HCEC 1CT (cell line): ENCODE measurements at regions not wholly inside any gene's neighbourhood (a gene's known extent, or its start where the extent isn't known, plus 50 kb on each side); places are given as distances from the start of the nearest gene placed in this dataset.
A peak's percentile ranks its signal among the peaks of the same experiment; 100 is the strongest.

Source experiments
- DNase-seq: peaks from one replicate; pipeline ENCODE4 v3.0.0-alpha.2; 2017

DNA sequence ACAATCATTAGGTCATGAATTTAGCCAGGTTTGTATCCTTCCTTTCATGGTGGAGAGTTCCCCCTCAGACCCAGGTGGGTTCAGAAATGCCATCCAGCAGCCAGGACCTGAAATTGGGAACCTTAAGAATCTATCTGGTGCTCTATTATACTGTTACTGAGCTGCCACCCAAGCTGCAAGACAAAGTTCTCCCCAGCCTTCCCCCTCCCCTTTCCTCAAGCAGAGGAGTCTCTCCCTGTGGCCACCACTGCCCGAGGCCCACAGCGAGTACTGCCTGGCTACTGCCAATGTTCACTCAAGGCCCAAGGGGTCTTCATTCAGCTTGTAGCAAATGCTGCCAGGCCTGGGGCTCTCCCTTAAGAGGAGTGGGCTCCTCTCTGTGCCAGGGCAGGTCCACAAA, 133.8 kb downstream of the TMEM38B start:
- DNase-seq, result no peak

DNA sequence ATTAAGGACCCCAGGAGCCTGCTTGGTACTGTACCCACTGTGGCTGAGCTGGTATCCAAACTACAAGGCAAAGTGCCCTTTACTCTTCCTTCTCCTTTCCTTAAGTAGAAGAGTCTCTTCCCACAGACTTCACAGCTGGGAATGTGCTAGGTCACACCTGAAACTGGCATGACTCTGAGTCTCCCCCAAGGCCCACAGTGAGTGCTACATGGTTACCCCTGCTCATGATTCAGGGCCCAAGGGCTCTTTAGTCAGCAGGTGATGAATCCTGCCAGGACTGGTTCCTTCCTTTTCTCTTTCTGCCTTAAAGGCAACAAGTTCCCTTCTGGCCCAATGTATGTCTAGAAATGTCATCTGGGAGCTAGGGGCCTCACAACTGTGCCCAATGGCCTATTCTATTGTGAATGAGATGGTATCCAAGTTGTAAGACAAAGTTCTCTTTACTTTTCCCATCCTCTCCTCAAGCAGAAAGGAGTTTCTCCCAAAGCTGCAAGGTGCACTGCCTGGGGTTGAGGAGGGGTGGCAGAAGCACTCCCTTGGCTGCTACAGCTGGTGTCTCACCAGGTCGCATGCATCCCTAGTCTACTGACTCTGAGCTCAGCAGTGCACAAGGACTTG, 134.4 kb downstream of the TMEM38B start:
- no peak for DNase-seq

DNA sequence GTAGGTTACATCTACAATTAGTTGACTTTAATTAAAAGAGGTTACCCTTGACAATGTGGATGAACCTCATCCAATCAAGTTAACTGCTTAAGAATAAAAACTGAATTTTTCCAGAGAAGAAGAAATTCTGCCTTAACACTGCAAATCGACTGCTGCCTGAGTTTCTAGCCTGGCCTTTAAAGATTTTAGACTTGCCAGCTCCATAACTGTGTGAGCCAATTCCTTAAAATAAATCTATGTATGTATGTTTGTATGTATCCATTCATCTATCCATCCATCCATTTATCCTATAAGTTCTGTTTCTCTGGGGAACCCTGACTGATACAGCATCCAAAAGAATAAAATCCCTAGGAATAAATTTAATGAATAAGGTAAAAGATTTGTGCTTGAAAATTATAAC, 136.1 kb downstream of the TMEM38B start:
- DNase-seq, result no peak

DNA sequence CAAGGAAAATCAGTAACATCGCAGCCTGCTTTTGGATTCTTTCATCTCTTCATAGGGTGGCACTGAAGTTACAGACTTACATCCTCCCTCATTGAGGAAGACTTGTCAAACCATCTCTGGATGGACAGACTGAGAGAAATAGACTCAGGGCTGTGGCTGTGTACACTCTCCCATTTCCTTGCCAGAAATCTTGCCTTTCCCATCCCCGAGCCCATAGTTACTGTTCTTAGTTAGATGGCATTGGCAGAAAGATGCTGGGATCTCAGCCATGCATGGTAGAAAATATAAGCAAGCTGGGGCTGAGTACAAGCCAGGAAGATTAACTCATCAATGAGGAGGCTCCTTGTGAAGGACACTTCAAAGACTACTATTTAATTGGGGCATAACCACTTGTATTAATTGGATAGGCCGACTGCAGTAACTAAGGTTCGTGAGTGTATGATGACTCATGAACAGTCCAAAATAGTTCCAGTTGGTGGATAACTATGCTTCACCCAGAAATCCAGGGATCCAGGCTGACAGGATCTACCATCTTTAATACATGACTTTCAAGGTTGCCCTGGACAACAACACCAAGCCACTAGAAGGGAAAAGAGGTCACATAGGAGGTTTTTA, 137.9 kb downstream of the TMEM38B start:
- DNase-seq, result no peak

DNA sequence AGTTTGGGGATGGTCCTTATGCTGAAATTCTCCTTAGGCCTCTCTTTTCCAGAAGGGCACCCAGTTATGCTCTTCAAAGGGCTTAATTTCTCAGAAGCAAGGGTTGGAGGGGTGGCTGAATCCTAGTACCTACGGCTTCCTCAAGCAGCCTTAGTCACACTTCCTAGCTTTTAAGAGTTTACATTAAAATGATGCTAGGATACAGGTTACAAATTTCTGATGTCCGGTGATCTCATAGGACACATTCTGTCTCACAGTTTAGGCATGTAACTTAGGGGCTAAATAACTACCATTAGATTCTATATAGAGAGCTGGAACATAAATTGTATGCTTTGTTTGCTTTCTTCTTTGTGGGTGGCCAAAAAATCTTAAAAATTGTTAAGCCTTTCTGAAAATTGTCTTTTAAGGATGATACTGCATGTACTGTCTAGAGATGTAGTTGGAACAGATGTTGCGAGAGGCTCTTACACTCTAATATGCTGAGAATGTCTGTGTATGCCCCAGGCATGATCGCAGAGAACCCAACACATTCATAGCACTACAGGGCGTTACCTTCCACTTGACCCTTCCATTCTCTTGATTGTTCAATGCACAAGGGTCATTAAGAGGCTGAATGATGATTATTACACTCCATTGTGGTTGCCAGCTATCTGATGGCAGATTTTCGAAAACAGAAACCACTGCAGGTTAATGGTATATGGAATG, 139.1 kb downstream of the TMEM38B start:
- no peak for DNase-seq

DNA sequence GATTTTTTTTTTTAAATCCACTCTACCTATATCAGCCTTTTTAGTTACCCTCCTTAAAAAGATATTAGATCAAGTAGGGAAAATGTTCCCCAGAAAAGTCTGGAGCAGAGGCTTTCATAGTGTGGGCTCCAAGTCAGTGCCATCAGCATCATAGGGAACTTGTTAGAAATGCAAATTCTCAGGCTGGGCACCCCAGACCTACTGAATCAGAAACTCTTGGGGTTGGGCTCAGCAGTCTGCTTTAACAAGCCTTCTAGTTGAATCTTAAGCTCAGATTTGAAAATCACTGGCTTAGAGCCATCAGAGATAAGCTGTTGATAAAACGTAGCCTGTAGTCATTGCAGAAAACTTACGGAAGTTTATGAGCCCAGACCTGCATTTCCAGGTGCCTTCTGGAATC, 140.1 kb downstream of the TMEM38B start:
- no peak for DNase-seq

DNA sequence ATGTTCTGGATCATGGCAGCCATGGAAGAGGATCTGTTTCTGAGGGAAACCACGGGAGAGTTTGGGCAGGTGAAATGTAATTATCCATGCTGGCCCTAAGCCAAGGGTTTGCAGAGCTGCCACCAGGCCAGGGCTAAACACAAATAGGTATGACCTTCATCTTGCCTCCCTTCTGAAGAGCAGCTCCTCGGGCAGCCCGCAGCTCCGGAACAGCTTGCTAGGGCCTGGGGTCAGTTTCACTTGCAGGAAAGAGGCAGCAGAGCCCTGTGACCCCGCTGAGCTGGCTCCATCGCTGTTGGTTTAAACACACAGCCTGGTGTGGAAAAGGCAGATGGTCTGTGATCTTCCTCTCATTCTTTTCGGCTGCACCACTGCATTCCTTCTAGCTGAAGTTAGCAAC, 141.4 kb downstream of the TMEM38B start:
- DNase-seq, result no peak

DNA sequence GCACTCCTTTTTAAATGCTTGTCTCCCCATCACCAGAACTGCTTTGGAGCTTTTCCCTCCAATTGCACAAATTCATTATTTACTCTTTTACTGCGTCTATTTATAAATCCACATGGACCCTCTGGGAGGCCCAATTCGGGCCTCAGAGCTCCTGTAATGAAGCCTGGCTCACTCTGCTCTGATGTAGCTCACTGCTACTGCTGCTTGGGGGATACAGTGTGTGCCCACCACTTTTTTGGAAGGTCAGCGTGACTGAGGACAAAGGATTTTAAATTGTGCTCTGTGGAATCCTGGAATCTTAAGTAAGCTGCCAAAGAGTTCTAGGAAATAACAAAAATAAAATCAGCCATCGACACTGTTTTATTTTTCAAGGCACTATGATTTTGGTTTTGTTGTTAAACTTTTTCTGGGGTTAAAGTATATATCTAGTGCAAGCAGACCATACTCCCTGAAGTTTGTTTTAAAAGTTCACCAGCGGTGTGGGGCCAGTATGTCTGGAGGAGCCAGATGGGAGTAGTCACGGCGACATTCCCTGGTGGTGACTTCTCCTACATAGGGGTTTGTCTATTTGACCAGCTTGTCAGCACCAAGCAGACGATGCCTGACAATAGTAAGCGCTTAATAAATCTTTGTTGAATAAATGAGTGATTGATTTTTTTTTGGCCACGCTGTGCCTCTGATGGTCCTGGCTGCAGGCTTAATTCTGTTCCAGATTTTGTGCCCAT, 142.8 kb downstream of the TMEM38B start:
- no peak for DNase-seq

DNA sequence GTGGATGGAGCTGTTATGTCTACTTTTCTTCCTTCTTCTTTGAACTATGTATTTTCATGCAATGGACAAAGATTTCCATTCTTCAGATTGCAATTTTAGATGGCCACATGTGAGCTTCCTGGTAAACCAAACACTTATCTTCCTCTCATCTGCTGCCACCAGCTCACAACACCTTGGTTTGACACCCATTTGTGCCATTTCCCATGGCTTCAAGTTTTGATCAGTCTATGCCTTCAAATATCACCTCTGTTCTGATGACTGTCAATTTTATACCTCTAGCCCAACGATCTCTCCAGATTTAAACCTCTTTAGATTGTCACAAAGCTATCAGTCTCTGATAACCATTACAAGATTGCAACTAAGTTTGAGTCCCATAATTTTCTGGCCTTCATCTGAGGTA, 147.2 kb downstream of the TMEM38B start:
- no peak for DNase-seq

DNA sequence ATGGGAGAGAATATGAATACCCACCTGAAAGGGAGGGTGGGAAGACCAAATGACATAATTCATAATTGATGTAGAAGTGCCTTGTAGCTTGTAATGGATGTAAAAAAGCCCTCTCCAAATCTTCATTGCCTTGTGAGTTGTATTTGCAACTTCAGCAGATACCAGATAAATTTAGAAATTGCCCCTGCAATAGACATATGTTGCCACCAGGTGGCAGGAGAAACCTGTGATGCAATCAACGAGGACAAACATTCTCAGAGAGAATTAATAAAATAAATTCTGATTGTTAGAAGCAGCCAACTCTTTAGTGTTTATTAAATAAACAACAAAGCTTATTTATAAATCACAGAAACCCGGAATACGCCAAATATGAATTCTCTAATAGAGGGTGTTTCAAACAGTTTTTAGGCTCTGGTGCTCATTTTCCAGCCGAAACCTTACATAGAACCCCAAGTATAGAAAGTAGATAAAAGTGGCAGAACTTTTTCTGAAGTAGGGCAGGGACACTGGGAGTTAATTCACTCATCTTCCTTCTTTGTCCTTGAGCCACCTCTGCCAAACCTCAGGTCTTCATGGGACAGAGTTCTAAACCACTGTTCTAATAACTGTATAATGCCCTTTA, 147.8 kb downstream of the TMEM38B start:
- peak; percentile 11 for DNase-seq

DNA sequence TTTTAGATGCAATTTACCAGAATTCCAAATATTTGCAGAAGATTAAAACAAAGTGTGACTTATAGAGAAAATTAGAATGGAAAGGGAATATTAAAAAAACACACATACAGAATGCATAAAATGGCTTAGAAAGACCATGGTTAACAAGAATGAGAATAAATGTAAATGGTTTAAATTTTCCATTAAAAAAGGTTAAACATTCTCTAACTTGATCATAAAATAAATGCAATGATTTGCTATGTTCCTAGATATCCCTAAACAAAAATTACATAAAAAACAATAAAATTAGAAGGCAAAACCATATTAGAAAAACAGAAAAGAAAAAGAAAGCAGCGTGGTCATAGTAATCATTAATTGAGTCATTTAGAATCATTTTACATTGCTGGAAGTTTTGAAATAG, 152.5 kb downstream of the TMEM38B start:
- DNase-seq, result no peak

DNA sequence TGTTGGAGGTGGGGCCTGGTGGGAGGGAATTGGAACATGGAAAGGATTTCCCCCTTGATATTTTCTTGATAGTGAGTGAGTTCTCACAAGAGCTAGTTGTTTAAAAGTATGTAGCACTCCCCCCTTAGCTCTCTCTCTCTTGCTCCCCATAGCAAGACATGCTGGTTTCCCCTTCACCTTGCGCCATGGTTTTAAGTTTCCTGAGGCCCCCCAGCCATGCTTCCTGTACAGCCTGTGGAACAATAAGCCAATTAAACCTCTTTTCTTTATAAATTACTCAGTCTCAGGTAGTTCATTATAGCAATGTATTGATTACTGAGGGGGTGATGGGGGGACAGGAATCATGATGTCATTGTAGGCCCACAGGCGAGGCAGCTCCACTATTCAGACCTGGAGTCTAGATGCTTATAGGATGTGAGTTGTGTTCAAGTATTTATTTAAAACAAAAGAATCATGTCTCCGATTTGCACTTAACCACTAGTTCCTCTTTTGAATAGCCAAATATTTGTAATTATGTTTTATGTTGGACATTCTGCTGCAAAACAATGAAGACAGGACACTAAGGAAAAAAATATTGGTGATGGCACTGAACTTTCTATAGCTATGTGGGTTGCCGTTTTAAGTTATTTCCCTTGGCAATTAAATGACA, 156.6 kb downstream of the TMEM38B start:
- DNase-seq, result no peak

DNA sequence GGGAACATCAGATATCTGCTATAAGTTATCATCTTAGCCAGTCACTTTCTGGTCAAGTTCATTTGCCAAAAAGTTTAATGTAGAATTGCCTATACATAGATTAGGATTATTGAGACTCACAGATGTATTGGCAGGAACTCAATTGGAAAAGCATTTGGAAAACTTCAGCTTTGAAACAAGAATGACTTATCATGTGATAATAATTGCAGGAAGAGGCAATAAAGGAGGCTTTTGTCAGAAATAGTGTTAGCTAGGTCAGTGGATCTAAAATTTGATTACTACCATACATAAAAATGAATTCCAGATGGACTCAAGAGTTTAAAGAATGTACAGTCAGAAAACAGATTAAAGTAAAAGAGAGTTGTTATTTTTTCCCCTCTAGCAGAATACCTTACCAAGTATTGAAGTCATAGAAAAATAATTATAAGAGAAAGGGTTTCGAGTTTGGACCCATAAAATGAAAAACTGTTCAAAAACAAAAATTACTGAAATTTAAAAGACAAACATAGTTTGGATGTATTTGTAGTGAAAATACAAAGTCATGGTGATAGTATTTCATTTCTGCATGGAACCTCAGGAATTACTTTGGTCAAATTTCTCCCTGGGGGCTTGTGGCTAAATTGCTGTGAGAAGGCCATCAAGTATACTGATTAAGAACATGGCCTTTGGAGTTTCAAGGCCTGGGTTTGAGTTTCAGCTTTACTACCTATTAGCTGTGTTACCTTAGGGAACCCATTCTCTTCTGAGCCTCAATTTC, 159.9 kb downstream of the TMEM38B start:
- no peak for DNase-seq

DNA sequence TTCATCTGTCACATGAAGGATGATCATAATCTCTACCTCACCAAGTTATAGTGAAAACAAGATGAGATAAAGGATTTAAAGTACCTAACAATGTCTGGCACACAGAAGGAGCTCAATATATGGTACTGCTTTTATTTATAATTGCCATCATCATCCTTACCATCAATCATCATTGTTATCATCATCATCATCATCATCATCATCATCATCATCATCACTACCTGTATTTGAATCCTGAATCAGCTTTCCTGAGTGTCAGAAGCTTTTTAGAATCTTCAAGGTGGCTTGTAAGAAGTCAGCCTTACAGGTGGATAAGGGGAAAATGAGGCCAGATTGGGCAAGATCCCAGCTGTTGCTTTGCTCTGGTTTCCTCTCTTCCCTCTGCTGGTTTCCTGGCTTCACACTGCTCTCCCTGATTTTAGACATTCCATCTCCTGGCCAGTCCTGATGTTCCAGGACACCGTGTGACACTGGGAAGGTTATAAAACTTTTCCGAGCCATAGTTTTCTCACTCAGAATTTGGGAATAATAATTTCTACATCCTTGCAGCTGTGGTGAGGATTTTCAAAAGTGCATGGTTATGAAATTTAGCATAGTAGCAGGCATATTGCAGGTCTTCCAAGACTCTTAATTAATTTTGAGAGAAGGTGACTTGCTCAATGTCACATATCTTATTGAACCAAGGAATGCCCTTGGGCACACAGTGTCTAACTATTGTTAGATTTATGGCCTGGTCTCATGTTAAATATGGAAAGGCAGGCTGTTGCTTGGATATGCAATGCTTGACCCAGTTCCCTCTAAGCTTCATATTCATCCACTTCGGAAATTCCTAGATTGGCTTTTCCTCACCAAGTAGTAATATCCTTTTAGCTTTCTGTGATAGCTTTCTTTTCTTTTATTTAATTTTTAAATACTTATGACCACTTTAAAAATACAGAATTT, 160.7 kb downstream of the TMEM38B start:
- DNase-seq, result no peak

DNA sequence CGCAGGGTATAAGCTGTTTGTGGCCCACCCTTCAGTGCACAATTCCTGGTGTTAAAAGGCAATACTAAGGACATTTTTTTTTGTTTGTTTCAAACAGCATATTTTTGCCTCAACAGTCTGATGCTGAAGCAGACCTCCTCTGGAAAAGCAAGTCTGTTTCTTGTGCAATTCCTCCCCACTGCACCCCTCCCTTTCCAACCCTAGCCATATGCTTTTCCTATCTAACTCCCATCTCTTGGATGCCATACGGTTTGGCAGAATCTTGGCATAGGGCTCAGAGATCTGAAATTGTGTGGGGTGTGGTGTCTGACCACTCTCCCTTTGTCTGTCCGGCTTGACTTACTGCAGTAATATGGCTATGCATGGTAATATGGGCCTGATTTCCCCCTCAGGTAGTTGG, 161.6 kb downstream of the TMEM38B start:
- no peak for DNase-seq

DNA sequence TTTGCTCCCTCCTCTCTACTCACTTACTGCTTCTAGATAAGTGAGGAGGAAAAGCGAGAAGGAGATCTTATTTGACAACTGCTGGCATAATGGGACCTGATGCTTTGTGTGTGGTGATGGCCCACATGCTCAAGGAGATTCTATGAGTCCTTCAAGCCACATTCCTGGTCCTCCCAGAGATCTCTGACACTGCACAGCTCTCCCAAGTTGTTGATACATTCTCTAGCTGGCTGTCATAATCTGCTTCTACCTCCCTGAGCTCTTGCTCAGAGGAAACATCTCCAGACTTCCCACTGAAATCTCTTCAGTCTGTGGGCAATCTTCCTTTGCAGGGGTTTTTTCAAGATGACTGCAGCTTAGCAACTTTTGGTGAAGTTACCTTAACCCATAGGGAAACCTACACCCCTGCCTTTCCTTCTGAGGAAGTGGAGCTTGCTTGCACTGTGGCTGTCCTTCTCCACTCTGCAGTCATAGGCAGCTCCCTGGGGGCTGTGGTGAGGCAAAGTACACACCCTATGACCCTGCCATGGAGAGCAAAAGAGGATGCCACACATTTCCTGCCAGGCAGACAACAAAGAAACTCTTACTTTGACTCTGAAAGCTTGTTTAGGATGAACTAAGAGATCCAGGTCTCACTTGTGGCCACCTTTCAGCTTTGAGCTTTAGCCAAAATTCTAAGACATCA, 163.8 kb downstream of the TMEM38B start:
- no peak for DNase-seq

DNA sequence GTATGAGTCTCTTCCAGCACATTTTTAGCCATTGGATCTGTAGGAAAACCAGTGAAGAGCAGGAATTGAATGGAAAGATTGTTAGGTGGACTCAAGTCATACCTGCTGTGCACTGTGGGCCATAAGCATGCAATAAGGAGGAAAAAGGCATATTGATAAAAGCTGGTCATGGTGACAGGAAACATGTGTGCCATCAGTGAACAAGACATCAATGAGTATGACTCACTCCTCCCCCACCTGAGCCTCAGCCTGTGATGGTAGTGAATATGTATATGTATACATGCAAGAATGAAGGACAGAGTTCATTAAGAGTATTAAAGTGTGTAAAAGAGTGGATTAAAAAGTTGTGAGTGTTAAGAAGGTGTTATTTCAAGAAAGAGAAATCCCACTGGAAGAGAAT, 164.5 kb downstream of the TMEM38B start:
- no peak for DNase-seq

DNA sequence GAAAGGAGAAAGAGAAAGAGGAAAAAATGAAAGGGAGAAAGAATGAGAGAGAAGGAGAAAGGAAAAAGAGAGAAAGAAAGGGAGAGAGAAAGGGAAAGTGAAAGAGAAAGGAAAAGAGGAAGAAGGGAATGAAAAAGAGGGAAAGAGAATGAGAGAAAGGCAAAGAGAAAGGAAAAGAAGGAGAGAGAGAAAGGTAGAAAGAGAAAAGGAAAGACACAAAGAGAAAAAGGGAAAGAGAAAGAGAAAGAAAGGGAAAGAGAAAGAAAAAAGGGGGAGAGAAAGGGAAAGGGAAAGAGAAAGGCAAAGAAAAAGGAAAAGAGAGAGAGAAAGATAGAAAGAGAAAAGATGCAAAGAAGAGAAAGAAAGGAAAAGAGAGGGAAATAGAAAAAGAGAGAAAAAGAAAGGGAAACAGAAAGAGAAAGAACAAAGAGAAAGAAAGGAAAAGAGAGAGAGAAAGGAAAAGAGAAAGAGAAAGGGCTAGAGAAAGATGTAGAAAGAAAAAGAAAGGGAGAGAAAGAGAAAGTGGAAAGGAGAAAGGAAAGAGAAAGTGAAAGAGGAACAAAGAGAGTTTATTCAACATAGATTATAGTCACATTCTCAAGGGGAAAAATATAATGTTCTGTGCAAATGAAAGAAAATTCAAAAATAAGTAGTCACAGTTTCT, 165.2 kb downstream of the TMEM38B start:
- no peak for DNase-seq

DNA sequence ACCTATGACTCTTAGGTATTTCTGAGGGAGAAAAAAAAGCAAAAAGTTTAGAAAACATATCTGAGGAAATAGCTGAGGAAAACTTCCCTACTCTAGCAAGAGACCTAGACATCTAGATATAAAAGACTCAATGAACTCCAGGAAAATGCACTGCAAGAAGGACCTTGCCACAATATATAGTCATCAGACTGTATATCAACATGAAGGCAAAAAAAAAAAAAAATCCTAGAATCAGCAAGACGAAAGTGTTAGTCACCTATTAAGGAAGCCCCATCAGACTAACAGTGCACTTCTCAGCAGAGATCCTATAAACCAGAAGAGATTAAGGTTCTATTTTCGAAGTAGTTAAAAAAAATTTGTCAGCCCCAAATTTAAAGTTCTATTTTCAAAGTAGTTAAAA, 166.2 kb downstream of the TMEM38B start:
- no peak for DNase-seq

DNA sequence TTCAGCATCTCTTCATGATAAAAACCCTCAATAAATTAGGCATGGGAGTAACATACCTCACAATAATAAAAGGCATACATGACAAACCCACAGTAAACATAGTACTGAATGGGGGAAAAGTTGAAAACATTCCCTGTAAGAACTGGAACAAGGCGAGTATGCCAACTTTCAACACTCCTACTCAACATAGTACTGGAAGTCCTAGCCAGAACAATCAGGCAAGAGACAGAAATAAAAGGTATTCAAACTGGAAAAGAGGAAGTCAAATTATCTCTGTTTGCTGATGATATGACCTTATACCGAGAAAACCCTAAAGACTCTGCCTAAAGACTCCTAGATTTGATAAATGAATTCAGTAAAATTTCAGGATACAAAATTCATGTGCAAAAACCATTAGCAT, 167.6 kb downstream of the TMEM38B start:
- DNase-seq, result no peak
